Omental fat pad (tissue), 3 donors: ENCODE measurements at regions not wholly inside any gene's neighbourhood (a gene's known extent, or its start where the extent isn't known, plus 50 kb on each side); places are given as distances from the start of the nearest gene placed in this dataset.

ENCODE experiments used
- ATAC-seq: fragments of 150-250 bp; one replicate; pipeline ENCODE4 v1.9.1; 2016; ENCODE audit warnings: mild to moderate bottlenecking, moderate library complexity; ENCODE audit not compliant: low FRiP score
- DNase-seq: peaks from one replicate; pipeline ENCODE4 v3.0.0-alpha.2; 2019; ENCODE audit warnings: low spot score
- TF ChIP-seq, protein P1 (sequence below), 3 donors: fragments of 450-650 bp; IDR thresholded peaks; one replicate each; pipeline ENCODE4 v1.5.1; 2016 to 2017; ENCODE audit warnings: antibody characterized with exemption in 3 of 3, mild to moderate bottlenecking in 3 of 3, moderate library complexity in 2 of 3

DNA sequence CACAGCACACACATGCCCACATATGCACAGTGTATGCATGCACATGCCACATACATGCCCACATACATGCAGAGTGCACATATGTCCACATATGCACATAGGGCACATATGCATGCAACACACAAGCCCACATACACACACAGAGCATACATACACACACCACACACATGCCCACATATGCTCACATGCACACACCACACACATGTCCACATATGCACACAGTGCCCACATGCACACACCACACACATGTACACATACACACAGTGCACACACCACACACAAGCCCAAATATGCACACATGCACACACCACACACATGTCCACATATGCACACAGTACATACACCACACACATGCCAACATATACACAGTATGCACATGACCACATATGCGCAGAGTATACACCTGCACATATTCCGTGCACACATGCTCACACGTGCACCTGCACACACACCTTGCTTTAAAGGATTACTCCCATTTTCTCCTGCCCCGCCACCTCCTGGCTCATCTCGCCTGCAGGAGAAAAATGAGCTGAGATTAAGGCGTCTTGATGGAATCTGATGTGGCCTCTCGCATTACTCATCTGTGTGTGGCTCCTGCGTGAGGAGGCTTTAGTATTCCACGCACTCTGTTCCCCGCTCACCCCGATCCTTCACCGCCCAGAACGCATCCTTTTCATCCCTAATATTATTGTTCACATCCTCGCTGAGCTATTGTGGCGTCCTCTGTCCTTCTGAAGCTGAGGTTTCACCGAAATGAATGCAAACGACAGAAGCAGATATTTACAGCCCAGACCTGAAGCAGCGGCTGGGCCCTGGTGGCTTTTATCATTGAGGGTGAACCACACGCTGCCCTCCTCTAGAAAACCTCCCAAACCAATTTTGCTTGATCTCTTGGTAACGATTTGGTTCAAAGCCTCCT, 182.7 kb downstream of the OLFM1 start:
- DNase-seq = no peak
- TF ChIP-seq, protein P1, sequence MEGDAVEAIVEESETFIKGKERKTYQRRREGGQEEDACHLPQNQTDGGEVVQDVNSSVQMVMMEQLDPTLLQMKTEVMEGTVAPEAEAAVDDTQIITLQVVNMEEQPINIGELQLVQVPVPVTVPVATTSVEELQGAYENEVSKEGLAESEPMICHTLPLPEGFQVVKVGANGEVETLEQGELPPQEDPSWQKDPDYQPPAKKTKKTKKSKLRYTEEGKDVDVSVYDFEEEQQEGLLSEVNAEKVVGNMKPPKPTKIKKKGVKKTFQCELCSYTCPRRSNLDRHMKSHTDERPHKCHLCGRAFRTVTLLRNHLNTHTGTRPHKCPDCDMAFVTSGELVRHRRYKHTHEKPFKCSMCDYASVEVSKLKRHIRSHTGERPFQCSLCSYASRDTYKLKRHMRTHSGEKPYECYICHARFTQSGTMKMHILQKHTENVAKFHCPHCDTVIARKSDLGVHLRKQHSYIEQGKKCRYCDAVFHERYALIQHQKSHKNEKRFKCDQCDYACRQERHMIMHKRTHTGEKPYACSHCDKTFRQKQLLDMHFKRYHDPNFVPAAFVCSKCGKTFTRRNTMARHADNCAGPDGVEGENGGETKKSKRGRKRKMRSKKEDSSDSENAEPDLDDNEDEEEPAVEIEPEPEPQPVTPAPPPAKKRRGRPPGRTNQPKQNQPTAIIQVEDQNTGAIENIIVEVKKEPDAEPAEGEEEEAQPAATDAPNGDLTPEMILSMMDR (IDR thresholded peaks at IDR 0.05) = no peak
- no peak for ATAC-seq

DNA sequence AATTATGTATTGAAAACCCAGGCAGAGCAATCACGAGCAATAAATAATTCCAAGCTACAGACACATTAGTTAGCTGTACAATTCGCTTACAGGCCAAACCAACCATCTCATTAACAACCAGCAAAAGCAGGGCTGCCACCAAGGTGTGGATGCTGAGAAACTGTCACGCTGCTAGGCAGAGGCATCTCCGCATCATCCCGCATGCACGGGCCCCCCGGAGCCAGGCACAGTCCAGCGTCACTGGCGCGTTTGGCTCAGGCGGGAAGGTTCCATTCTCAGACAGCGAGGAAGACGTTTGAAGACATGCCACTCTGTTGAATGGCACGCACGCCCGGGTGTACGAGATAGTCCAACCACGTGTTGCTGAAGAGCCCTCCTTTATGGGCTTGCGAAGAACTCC, 184.0 kb downstream of the OLFM1 start:
- no peak for DNase-seq
- TF ChIP-seq, protein P1 (IDR thresholded peaks at IDR 0.05) = no peak
- no peak for ATAC-seq

DNA sequence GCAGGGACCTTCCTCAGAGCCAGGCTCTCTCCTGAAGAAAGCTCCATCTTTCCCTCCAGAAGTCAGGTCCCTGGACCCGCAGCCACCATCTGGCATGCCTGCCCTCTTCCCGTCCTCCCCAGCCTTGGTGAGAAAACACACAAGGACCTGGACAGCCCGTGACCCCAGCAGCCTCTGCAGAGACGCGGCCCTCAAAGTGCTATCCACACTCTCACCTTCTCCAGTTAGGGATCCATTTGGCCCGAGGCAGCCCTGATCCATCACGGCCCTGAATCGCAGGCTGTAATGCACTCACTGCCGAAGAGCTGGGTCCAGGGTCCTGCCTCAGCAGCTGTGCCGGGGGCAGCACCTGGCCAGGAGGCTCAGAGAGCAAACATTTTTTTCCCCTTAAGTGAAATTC, 185.1 kb downstream of the OLFM1 start:
- DNase-seq = no peak
- TF ChIP-seq, protein P1 (IDR thresholded peaks at IDR 0.05) = no peak
- ATAC-seq = no peak

DNA sequence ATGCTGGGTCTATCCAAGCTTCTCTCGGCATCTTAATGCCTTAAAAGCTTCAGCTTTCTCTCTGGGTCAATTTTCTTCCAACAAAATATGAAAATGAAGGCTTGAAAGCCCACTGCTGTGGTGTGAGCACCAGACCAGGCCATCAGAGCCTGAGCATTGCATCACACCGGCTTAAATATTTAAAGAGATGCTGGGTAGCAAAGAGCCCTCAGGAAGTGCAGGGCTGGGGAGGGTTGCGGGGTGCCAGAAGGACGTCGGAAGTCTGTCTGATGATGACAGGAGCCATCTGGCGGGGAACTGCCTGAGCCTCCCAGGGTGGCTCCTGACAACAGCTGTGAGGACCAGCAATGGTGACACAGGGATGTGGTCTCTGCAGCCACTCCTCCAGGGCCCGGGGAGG, 185.5 kb downstream of the OLFM1 start:
- no peak for ATAC-seq
- TF ChIP-seq, protein P1 (IDR thresholded peaks at IDR 0.05) = no peak
- no peak for DNase-seq

DNA sequence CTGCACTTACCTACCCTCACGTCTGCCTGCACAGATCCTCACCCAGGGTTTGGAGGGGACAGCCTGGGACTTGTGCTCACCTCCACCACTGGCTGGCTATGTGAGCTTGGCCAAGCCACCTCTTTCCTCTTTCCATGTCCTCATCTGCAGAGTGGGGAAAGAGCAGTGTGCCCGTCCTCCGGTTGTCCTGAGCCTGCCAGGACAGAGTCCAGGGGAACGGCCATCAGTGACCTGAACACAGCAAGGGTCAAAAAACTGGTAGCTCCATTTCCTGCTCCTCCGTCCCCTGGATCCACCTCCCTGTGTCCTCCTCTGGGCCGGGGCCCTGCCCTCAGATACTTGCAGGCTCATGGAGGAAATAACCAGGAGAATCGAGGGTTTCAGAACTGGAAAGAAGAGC, 187.7 kb downstream of the OLFM1 start:
- no peak for DNase-seq
- ATAC-seq = no peak
- TF ChIP-seq, protein P1 (IDR thresholded peaks at IDR 0.05) = no peak

DNA sequence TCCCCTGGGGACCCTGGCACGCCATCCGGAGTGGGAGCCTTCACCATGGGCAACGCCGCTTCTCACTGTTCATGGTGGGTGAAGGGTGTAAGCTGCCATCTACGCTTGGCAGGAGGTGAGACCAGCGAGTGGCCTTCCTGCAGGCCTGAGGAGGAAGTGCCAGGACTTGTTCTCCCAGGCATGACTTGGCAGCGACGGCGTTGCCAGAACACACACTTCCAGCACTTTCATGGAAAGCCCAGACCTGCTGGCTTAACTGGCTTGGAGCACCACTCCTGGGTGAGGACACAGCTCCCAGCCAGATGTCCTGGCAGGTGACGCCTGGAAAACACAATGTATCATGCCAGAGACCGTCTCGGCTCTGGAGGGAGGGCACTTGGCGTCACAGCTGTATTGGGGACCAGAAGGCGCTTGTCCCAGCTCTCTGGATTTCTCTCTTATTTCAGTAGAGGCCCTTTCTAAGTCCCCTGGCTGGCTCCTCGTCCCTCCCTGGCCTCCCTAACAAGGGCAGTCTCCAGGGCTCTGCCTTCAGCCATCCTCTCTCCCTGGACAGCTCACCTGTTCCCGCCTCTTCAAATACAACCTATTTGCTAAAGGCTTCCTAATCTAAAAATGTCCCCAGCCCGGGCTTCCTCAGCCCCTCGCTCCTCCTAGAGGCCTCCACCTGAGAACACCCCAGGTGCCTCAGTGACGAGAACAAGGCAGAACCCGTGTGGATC, 188.3 kb downstream of the OLFM1 start:
- ATAC-seq = no peak
- DNase-seq = no peak
- TF ChIP-seq, protein P1 (IDR thresholded peaks at IDR 0.05) = no peak
